GM12865 (cell line): ENCODE measurements at regions not wholly inside any gene's neighbourhood (a gene's known extent, or its start where the extent isn't known, plus 50 kb on each side); places are given as distances from the start of the nearest gene placed in this dataset.

Experiments
- DNase-seq: peaks from one replicate; pipeline ENCODE4 v3.0.0; 2010; ENCODE audit warnings: low read depth
- H3K4me3 ChIP-seq: 2 replicates; pipeline ENCODE4 v1.5.1; 2011; ENCODE audit warnings: mild to moderate bottlenecking, low read depth, low read length, control low read depth
- CTCF ChIP-seq: IDR thresholded peaks from 2 replicates; pipeline ENCODE4 v1.5.1; 2011; ENCODE audit warnings: low read length, control low read depth, low read depth, inconsistent platforms; ENCODE audit not compliant: insufficient read depth; ENCODE audit errors: missing control alignments

- no peak for DNase-seq
- no peak overlapping the region for H3K4me3 ChIP-seq
- no peak for TF ChIP-seq CTCF
Observed at GRCh38 chr3:86229086-86229774, 761.7 kb downstream of the VGLL3 start.

- H3K4me3 ChIP-seq = no peak overlapping the region
- no peak for TF ChIP-seq CTCF
- no peak for DNase-seq
Observed at GRCh38 chr3:86228101-86228500, 762.8 kb downstream of the VGLL3 start.

- DNase-seq = no peak
- H3K4me3 ChIP-seq = no peak overlapping the region
- TF ChIP-seq CTCF = no peak
Observed at GRCh38 chr3:86225461-86225860, 765.5 kb downstream of the VGLL3 start.

GRCh38 chr3:86221601-86222000 lies 769.3 kb downstream of the VGLL3 start:
- TF ChIP-seq CTCF = no peak
- no peak overlapping the region for H3K4me3 ChIP-seq

GRCh38 chr3:86208772-86209171 lies 782.2 kb downstream of the VGLL3 start:
- no peak overlapping the region for H3K4me3 ChIP-seq
- no peak for TF ChIP-seq CTCF
- DNase-seq = no peak

More at GRCh38 chr3:86221601-86222000, 769.3 kb downstream of the VGLL3 start:
- DNase-seq = no peak

- no peak for TF ChIP-seq CTCF
- DNase-seq = no peak
- no peak overlapping the region for H3K4me3 ChIP-seq
Observed at GRCh38 chr3:86182606-86183005, 808.3 kb downstream of the VGLL3 start.

GRCh38 chr3:86180696-86181095 lies 810.3 kb downstream of the VGLL3 start:
- H3K4me3 ChIP-seq = no peak overlapping the region
- no peak for TF ChIP-seq CTCF
- no peak for DNase-seq
